Loucy (cell line): ENCODE measurements at regions not wholly inside any gene's neighbourhood (a gene's known extent, or its start where the extent isn't known, plus 50 kb on each side); places are given as distances from the start of the nearest gene placed in this dataset.

Experiments used
- EZH2phosphoT487 ChIP-seq: fragments of 200-600 bp; IDR thresholded peaks from 2 replicates; pipeline ENCODE4 v1.6.1; 2018; ENCODE audit warnings: antibody characterized with exemption, mild to moderate bottlenecking, moderate library complexity, borderline replicate concordance
- TF ChIP-seq, protein P1 (sequence below): fragments of 200-600 bp; sonication (generic); conservative IDR thresholded peaks from 2 replicates; pipeline ENCODE4 v1.5.1; 2014; ENCODE audit warnings: mild to moderate bottlenecking, antibody characterized with exemption, low read length

DNA sequence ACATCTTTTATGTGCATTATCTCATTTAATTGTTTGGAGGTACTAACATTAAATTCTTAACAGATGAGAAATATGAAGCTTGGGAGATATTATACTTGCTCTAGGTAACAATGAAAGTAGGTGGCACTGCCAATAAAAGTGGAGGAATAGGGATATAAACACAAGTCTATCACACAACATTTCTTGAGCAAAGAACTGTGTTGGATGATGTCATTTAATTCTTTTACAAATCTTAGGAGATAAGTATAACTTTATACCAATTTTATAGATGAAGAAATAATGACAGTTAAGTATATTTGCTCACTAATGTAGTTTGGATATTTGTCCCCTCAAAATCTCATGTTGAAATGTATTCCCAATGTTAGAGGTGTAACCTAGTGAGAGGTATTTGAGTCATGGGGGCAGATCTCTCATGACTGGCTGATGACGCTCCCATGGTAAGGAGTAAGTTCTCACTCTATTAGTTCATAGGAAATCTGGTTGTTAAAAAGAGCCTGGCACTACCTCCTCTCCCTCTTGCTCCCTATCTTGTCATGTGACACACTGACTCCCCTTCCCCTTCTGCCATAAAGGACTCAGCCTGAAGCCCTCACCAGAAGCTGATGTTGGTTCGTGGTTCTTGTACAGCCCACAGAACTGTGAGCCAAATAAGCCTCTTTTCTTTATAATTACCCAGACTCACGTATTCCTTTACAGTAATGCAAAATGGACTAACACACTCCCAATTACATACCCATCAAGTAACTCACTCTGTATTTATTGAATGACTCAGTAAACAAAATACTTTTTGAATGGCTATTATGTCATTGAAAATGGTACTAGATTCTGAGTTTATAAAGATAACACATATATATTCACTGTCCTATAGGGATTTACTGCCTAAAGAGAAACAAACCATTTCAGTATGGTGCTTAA, 146.8 kb upstream of the KITLG start:
- TF ChIP-seq, protein P1, sequence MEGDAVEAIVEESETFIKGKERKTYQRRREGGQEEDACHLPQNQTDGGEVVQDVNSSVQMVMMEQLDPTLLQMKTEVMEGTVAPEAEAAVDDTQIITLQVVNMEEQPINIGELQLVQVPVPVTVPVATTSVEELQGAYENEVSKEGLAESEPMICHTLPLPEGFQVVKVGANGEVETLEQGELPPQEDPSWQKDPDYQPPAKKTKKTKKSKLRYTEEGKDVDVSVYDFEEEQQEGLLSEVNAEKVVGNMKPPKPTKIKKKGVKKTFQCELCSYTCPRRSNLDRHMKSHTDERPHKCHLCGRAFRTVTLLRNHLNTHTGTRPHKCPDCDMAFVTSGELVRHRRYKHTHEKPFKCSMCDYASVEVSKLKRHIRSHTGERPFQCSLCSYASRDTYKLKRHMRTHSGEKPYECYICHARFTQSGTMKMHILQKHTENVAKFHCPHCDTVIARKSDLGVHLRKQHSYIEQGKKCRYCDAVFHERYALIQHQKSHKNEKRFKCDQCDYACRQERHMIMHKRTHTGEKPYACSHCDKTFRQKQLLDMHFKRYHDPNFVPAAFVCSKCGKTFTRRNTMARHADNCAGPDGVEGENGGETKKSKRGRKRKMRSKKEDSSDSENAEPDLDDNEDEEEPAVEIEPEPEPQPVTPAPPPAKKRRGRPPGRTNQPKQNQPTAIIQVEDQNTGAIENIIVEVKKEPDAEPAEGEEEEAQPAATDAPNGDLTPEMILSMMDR, result no peak
- no peak for TF ChIP-seq EZH2phosphoT487
